HepG2 (cell line): ENCODE measurements at regions not wholly inside any gene's neighbourhood (a gene's known extent, or its start where the extent isn't known, plus 50 kb on each side); places are given as distances from the start of the nearest gene placed in this dataset.

Experiments
- ATAC-seq: fragments of 200-7000 bp; cut with Tn5 transposase; 3 replicates; pipeline ENCODE4 v1.9.1; 2020; ENCODE audit warnings: mild to moderate bottlenecking, moderate library complexity
- BruUV-seq: library from RNA; stranded (reverse); fragments of 400-500 nt; replicated peaks from 2 replicates; lab custom pipeline; 2021; lab: Mats Ljungman, UMichigan
- CTCF ChIA-PET: fragments of 300-600 bp; formaldehyde crosslinking; extraction: SDS; loops from one replicate; lab custom pipeline; 2021; ENCODE audit warnings: low total read pairs, inconsistent platforms, low intra/inter-chr PET ratio; lab: Yijun Ruan, JAX
- POLR2A ChIA-PET: fragments of 350-600 bp; sonication (Branson Sonifier 250); formaldehyde crosslinking; loops from one replicate; lab custom pipeline; 2020; ENCODE audit warnings: antibody characterized with exemption, inconsistent platforms; lab: Yijun Ruan, JAX
- DNase-seq: peaks from one replicate; pipeline ENCODE4 v3.0.0-alpha.2; 2015; ENCODE audit warnings: low spot score
- FAIRE-seq: peaks from 3 replicates; lab custom pipeline; 2011; peaks lifted over from hg19 to GRCh38; lab: Jason Lieb, UNC
- H2AFZ ChIP-seq: one replicate; pipeline ENCODE4 v1.6.1; 2011; ENCODE audit warnings: low read length, inconsistent platforms
- H3K27ac ChIP-seq: fragments of 300-600 bp; 3 replicates; pipeline ENCODE4 v1.8.0; 2011; ENCODE audit warnings: mixed run types, mild to moderate bottlenecking, mixed read lengths, low read length, inconsistent platforms; ENCODE audit not compliant: insufficient read depth; ENCODE audit errors: extremely low read length
- H3K27me3 ChIP-seq, 2 experiments: fragments of 200-600 bp in 1 of 2; 2 replicates in 1 of 2; 3 replicates in 1 of 2; pipeline versions ENCODE4 v1.6.0 to v1.8.0; 2011; ENCODE audit warnings: low read length in 2 of 2, mild to moderate bottlenecking in 2 of 2, moderate library complexity in 2 of 2, inconsistent platforms in 1 of 2; ENCODE audit not compliant: insufficient read depth in 2 of 2, control insufficient read depth in 1 of 2
- H3K36me3 ChIP-seq, 2 experiments: fragments of 200-600 bp in 1 of 2; replicated peaks in 1 of 2; 2 replicates in 1 of 2; 3 replicates in 1 of 2; pipeline versions ENCODE4 v1.5.1 to v1.8.0; 2011; ENCODE audit warnings: low read length in 2 of 2, inconsistent platforms in 1 of 2; ENCODE audit not compliant: insufficient read depth in 2 of 2, control insufficient read depth in 1 of 2
- H3K4me1 ChIP-seq: 2 replicates; pipeline ENCODE4 v1.5.1; 2012; ENCODE audit warnings: low read length, inconsistent platforms; ENCODE audit not compliant: insufficient read depth
- H3K4me2 ChIP-seq: 2 replicates; pipeline ENCODE4 v1.6.0; 2011; ENCODE audit warnings: low read depth, low read length, inconsistent platforms
- H3K4me3 ChIP-seq, 3 experiments: fragments of 200-600 bp in 1 of 3; sonication (generic), shearing (Covaris generic) in 1 of 3; replicated peaks in 1 of 3; 2 replicates each; pipeline ENCODE4 v1.5.1; 2011 to 2016; ENCODE audit warnings: low read length in 3 of 3, inconsistent platforms in 2 of 3, low read depth in 2 of 3, mild to moderate bottlenecking in 2 of 3, control low read depth in 1 of 3, mixed read lengths in 1 of 3; ENCODE audit not compliant: insufficient read depth in 1 of 3
- H3K79me2 ChIP-seq: one replicate; pipeline ENCODE4 v1.6.1; 2011; ENCODE audit warnings: low read length, inconsistent platforms; ENCODE audit not compliant: insufficient read depth
- H3K9ac ChIP-seq: 2 replicates; pipeline ENCODE4 v1.6.0; 2011; ENCODE audit warnings: mild to moderate bottlenecking, low read depth, low read length, inconsistent platforms; ENCODE audit not compliant: insufficient read depth
- H3K9me3 ChIP-seq: 2 replicates; pipeline ENCODE4 v1.5.1; 2012; ENCODE audit warnings: mild to moderate bottlenecking, low read length
- H4K20me1 ChIP-seq: 2 replicates; pipeline ENCODE4 v1.6.0; 2011; ENCODE audit warnings: inconsistent platforms, mild to moderate bottlenecking, low read length, moderate library complexity; ENCODE audit not compliant: insufficient read depth
- HCFC1 ChIP-seq: fragments of 150-350 bp; IDR thresholded peaks from 2 replicates; pipeline ENCODE4 v1.6.1; 2014; ENCODE audit warnings: low read depth, low read length
- MED8 ChIP-seq: sonication (generic); formaldehyde crosslinking; IDR thresholded peaks from 2 replicates; pipeline ENCODE4 v1.8.1; 2023; ENCODE audit warnings: mild to moderate bottlenecking, missing genetic modification reagents; ENCODE audit not compliant: insufficient replicate concordance
- REL ChIP-seq: sonication (generic); formaldehyde crosslinking; conservative IDR thresholded peaks from 2 replicates; pipeline ENCODE4 v1.8.0; 2022; ENCODE audit warnings: mild to moderate bottlenecking, missing genetic modification reagents, moderate library complexity
- TMF1 ChIP-seq: sonication (generic); formaldehyde crosslinking; IDR thresholded peaks from 2 replicates; pipeline ENCODE4 v1.8.1; 2022; ENCODE audit warnings: low read depth, missing genetic modification reagents
- ZNF12 ChIP-seq: sonication (generic); formaldehyde crosslinking; IDR thresholded peaks from 2 replicates; pipeline ENCODE4 v1.5.0; 2020; ENCODE audit warnings: missing genetic modification reagents
- ZNF20 ChIP-seq: sonication (generic); formaldehyde crosslinking; IDR thresholded peaks from 2 replicates; pipeline ENCODE4 v1.4.0; 2020; ENCODE audit warnings: mild to moderate bottlenecking, moderate library complexity, missing genetic modification reagents
- ZNF296 ChIP-seq: sonication (generic); formaldehyde crosslinking; conservative IDR thresholded peaks from 2 replicates; pipeline ENCODE4 v1.5.0; 2020; ENCODE audit warnings: mild to moderate bottlenecking, missing genetic modification reagents
- ZNF83 ChIP-seq: sonication (generic); formaldehyde crosslinking; IDR thresholded peaks from 2 replicates; pipeline ENCODE4 v1.4.0; 2020; ENCODE audit warnings: missing genetic modification reagents, mild to moderate bottlenecking, borderline replicate concordance
- ZSCAN21 ChIP-seq: sonication (generic); formaldehyde crosslinking; IDR thresholded peaks from 2 replicates; pipeline ENCODE4 v1.8.0; 2022; ENCODE audit warnings: mild to moderate bottlenecking, missing genetic modification reagents, moderate library complexity, borderline replicate concordance
- WGBS: methylation state at CpG from one replicate; pipeline ENCODE4 v1.1.6; 2017; ENCODE audit warnings: low lambda C conversion rate; 5-methylcytosine and 5-hydroxymethylcytosine counted together
- in situ Hi-C: cut with HindIII; loops from 2 replicates; pipeline ENCODE4 v1.10.0; 2017; ENCODE audit warnings: low pct_unique_long_range_greater_than_20kb; ENCODE audit not compliant: extremely low pct_ligation_motif_present
- intact Hi-C: fragments of 100-400 bp; cut with micrococcal nuclease; formaldehyde crosslinking; loops from one replicate; pipeline ENCODE4 v1.10.0; 2022; ENCODE audit not compliant: unreplicated experiment
- TF ChIP-seq, protein P1 (sequence below): sonication (generic); formaldehyde crosslinking; conservative IDR thresholded peaks from 2 replicates; pipeline ENCODE4 v1.8.0; 2022; ENCODE audit warnings: mild to moderate bottlenecking, moderate library complexity, missing genetic modification reagents
- TF ChIP-seq, protein P2 (sequence below): sonication (generic); formaldehyde crosslinking; IDR thresholded peaks from 2 replicates; pipeline ENCODE4 v1.4.0; 2020; ENCODE audit warnings: missing genetic modification reagents
- TF ChIP-seq, protein P3 (sequence below): sonication (generic); formaldehyde crosslinking; IDR thresholded peaks from 2 replicates; pipeline ENCODE4 v1.9.0; 2021; ENCODE audit warnings: missing genetic modification reagents, mild to moderate bottlenecking, borderline replicate concordance
- TF ChIP-seq, protein P4 (sequence below): IDR thresholded peaks from 2 replicates; pipeline ENCODE4 v1.6.1; 2016; ENCODE audit warnings: control low read depth
- TF ChIP-seq, protein P5 (sequence below): sonication (generic); formaldehyde crosslinking; IDR thresholded peaks from 2 replicates; pipeline ENCODE4 v1.4.0; 2020; ENCODE audit warnings: missing genetic modification reagents
- TF ChIP-seq, protein P6 (sequence below): IDR thresholded peaks from 2 replicates; pipeline ENCODE4 v1.6.1; 2016; ENCODE audit warnings: mild to moderate bottlenecking

DNA sequence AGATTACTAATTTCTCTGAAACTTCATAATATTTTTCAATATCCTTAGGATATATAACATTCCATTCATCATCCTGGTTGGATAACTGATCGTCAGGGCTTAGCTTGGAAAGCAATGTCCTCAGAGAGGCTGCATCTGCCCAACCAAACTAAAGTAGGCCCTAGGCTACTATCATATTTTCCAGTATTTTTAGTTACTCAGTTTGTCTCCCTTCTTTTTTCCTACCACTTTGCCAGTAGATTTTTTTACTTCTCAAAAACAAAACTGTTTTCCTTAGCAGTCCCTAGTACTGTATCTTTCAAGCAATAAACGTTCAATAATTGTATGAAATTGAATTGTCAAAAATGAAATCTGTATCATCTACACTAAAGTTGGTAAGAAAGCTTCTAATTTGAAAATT is 452.0 kb downstream of the TFEC start:
- DNase-seq (no peak), ATAC-seq (no peak)
- TF ChIP-seq, protein P1, sequence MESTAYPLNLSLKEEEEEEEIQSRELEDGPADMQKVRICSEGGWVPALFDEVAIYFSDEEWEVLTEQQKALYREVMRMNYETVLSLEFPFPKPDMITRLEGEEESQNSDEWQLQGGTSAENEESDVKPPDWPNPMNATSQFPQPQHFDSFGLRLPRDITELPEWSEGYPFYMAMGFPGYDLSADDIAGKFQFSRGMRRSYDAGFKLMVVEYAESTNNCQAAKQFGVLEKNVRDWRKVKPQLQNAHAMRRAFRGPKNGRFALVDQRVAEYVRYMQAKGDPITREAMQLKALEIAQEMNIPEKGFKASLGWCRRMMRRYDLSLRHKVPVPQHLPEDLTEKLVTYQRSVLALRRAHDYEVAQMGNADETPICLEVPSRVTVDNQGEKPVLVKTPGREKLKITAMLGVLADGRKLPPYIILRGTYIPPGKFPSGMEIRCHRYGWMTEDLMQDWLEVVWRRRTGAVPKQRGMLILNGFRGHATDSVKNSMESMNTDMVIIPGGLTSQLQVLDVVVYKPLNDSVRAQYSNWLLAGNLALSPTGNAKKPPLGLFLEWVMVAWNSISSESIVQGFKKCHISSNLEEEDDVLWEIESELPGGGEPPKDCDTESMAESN (CRISPR knock-in tag) = no peak
- TF ChIP-seq, protein P2, sequence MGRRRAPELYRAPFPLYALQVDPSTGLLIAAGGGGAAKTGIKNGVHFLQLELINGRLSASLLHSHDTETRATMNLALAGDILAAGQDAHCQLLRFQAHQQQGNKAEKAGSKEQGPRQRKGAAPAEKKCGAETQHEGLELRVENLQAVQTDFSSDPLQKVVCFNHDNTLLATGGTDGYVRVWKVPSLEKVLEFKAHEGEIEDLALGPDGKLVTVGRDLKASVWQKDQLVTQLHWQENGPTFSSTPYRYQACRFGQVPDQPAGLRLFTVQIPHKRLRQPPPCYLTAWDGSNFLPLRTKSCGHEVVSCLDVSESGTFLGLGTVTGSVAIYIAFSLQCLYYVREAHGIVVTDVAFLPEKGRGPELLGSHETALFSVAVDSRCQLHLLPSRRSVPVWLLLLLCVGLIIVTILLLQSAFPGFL (CRISPR knock-in tag) = no peak
- no peak for TF ChIP-seq REL (CRISPR knock-in tag)
- no peak for TF ChIP-seq ZNF12 (CRISPR knock-in tag)
- TF ChIP-seq ZNF20 (CRISPR knock-in tag) = no peak
- no peak for TF ChIP-seq ZSCAN21 (CRISPR knock-in tag)
- TF ChIP-seq, protein P3, sequence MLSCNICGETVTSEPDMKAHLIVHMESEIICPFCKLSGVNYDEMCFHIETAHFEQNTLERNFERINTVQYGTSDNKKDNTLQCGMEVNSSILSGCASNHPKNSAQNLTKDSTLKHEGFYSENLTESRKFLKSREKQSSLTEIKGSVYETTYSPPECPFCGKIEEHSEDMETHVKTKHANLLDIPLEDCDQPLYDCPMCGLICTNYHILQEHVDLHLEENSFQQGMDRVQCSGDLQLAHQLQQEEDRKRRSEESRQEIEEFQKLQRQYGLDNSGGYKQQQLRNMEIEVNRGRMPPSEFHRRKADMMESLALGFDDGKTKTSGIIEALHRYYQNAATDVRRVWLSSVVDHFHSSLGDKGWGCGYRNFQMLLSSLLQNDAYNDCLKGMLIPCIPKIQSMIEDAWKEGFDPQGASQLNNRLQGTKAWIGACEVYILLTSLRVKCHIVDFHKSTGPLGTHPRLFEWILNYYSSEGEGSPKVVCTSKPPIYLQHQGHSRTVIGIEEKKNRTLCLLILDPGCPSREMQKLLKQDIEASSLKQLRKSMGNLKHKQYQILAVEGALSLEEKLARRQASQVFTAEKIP (CRISPR knock-in tag) = no peak
- no peak for TF ChIP-seq MED8 (CRISPR knock-in tag)
- no peak for TF ChIP-seq TMF1 (CRISPR knock-in tag)
- TF ChIP-seq ZNF296 = no peak
- TF ChIP-seq HCFC1 = no peak
- TF ChIP-seq, protein P4, sequence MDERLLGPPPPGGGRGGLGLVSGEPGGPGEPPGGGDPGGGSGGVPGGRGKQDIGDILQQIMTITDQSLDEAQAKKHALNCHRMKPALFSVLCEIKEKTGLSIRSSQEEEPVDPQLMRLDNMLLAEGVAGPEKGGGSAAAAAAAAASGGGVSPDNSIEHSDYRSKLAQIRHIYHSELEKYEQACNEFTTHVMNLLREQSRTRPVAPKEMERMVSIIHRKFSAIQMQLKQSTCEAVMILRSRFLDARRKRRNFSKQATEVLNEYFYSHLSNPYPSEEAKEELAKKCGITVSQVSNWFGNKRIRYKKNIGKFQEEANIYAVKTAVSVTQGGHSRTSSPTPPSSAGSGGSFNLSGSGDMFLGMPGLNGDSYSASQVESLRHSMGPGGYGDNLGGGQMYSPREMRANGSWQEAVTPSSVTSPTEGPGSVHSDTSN (CRISPR knock-in tag) = no peak
- TF ChIP-seq, protein P5, sequence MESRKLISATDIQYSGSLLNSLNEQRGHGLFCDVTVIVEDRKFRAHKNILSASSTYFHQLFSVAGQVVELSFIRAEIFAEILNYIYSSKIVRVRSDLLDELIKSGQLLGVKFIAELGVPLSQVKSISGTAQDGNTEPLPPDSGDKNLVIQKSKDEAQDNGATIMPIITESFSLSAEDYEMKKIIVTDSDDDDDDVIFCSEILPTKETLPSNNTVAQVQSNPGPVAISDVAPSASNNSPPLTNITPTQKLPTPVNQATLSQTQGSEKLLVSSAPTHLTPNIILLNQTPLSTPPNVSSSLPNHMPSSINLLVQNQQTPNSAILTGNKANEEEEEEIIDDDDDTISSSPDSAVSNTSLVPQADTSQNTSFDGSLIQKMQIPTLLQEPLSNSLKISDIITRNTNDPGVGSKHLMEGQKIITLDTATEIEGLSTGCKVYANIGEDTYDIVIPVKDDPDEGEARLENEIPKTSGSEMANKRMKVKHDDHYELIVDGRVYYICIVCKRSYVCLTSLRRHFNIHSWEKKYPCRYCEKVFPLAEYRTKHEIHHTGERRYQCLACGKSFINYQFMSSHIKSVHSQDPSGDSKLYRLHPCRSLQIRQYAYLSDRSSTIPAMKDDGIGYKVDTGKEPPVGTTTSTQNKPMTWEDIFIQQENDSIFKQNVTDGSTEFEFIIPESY = no peak
- no peak for TF ChIP-seq ZNF83 (CRISPR knock-in tag)
- TF ChIP-seq, protein P6, sequence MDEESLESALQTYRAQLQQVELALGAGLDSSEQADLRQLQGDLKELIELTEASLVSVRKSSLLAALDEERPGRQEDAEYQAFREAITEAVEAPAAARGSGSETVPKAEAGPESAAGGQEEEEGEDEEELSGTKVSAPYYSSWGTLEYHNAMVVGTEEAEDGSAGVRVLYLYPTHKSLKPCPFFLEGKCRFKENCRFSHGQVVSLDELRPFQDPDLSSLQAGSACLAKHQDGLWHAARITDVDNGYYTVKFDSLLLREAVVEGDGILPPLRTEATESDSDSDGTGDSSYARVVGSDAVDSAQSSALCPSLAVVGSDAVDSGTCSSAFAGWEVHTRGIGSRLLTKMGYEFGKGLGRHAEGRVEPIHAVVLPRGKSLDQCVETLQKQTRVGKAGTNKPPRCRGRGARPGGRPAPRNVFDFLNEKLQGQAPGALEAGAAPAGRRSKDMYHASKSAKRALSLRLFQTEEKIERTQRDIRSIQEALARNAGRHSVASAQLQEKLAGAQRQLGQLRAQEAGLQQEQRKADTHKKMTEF (CRISPR knock-in tag) = no peak

More for the DNA sequence above, 452.0 kb downstream of the TFEC start:
- Histone ChIP-seq H3K36me3 (no peaks in the 10 kb centered on the region), H3K9ac (no peak overlapping the region), H3K27ac (no peak overlapping the region), H3K79me2 (no peaks in the 10 kb centered on the region), H2AFZ (no peak overlapping the region), H3K9me3 (no peaks in the 10 kb centered on the region), H3K4me1 (no peaks in the 10 kb centered on the region), H3K4me3 (no peak overlapping the region), H3K4me2 (no peak overlapping the region), H3K27me3 (no peaks in the 10 kb centered on the region), H4K20me1 (no peaks in the 10 kb centered on the region)
- WGBS = 0% methylated on average over 2 of the region's 2 CpGs
- ChIA-PET POLR2A (no interaction called here), CTCF (no interaction called here)
- no TSS peak for BruUV-seq
- FAIRE-seq = no peak
- intact Hi-C loops (no loop called here), in situ Hi-C loops (no loop called here)
